HCT116 (cell line): ENCODE measurements at regions not wholly inside any gene's neighbourhood (a gene's known extent, or its start where the extent isn't known, plus 50 kb on each side); places are given as distances from the start of the nearest gene placed in this dataset.

Source experiments
- ATAC-seq: fragments of 200-7000 bp; cut with Tn5 transposase; 2 replicates; pipeline ENCODE4 v1.9.1; 2020; ENCODE audit warnings: mild to moderate bottlenecking, moderate library complexity
- BruUV-seq: library from RNA; stranded (reverse); fragments of 400-500 nt; replicated peaks from 2 replicates; lab custom pipeline; 2021; lab: Mats Ljungman, UMichigan
- CTCF ChIA-PET: fragments of 300-600 bp; sonication (Branson Sonifier 250); formaldehyde crosslinking; loops from one replicate; lab custom pipeline; 2021; ENCODE audit warnings: antibody characterized with exemption; lab: Charles Lee
- POLR2A ChIA-PET: fragments of 300-600, 350-600 bp; sonication (Branson Sonifier 250); formaldehyde crosslinking; loops from one replicate; lab custom pipeline; 2021; ENCODE audit warnings: antibody characterized with exemption; lab: Charles Lee
- RAD21 ChIA-PET, 2 experiments: fragments of 300-600 bp; sonication (Branson Sonifier 250); formaldehyde crosslinking; loops; one replicate each; lab custom pipeline; 2023; ENCODE audit warnings: low total read pairs in 2 of 2; ENCODE audit not compliant: uncharacterized antibody in 2 of 2, unreplicated experiment in 2 of 2, low non-redundant PET in 1 of 2; lab: Charles Lee
- DNase-seq: peaks from one replicate; pipeline ENCODE4 v3.0.0-alpha.2; 2010; ENCODE audit warnings: low read depth, low spot score
- H2AFZ ChIP-seq: fragments of 200-600 bp; shearing (Covaris generic), sonication (generic); 2 replicates; pipeline ENCODE4 v1.6.1; 2017; ENCODE audit warnings: low read depth, mixed run types, mixed read lengths, antibody characterized with exemption, low read length; ENCODE audit not compliant: poor library complexity, severe bottlenecking
- H3K27ac ChIP-seq: 2 replicates; pipeline ENCODE4 v1.5.1; 2012; ENCODE audit warnings: low read depth, low read length
- H3K27me3 ChIP-seq: fragments of 200-600 bp; sonication (generic); 2 replicates; pipeline ENCODE4 v1.6.1; 2016; ENCODE audit warnings: mixed run types, low read length, mixed read lengths; ENCODE audit not compliant: insufficient read depth
- H3K36me3 ChIP-seq, 2 experiments: fragments of 200-500 bp in 1 of 2; fragments of 200-600 bp in 1 of 2; sonication (Bioruptor generic) in 1 of 2; sonication (generic) in 1 of 2; 2 replicates each; pipeline versions ENCODE4 v1.5.1 to v1.6.1; 2014 to 2016; ENCODE audit warnings: low read length in 2 of 2, inconsistent platforms in 1 of 2, mixed read lengths in 1 of 2, mixed run types in 1 of 2; ENCODE audit not compliant: insufficient read depth in 2 of 2, control insufficient read depth in 1 of 2
- H3K4me1 ChIP-seq, 2 experiments: fragments of 200-600 bp in 1 of 2; sonication (generic) in 1 of 2; 2 replicates each; pipeline versions ENCODE4 v1.5.1 to v1.6.1; 2012 to 2017; ENCODE audit warnings: low read length in 2 of 2, inconsistent platforms in 1 of 2, mild to moderate bottlenecking in 1 of 2, mixed read lengths in 1 of 2, mixed run types in 1 of 2, moderate library complexity in 1 of 2; ENCODE audit not compliant: insufficient read depth in 2 of 2, control insufficient read depth in 1 of 2
- H3K4me2 ChIP-seq: fragments of 200-600 bp; sonication (generic); 2 replicates; pipeline ENCODE4 v1.6.1; 2017; ENCODE audit warnings: mixed run types, low read length, mixed read lengths
- H3K4me3 ChIP-seq, 2 experiments: fragments of 200-600 bp in 1 of 2; sonication (generic) in 1 of 2; replicated peaks in 1 of 2; 2 replicates each; pipeline ENCODE4 v1.5.1; 2011 to 2016; ENCODE audit warnings: low read length in 2 of 2, control low read depth in 1 of 2, low read depth in 1 of 2, mild to moderate bottlenecking in 1 of 2, mixed read lengths in 1 of 2, mixed run types in 1 of 2
- H3K79me2 ChIP-seq: fragments of 200-600 bp; sonication (generic); 2 replicates; pipeline ENCODE4 v1.6.1; 2017; ENCODE audit warnings: mild to moderate bottlenecking, mixed run types, low read length, moderate library complexity, mixed read lengths; ENCODE audit not compliant: insufficient read depth
- H3K9ac ChIP-seq: fragments of 200-600 bp; sonication (generic); 2 replicates; pipeline ENCODE4 v1.6.1; 2016; ENCODE audit warnings: low read length, mixed read lengths
- H3K9me2 ChIP-seq: fragments of 200-600 bp; sonication (generic), shearing (Covaris generic); 2 replicates; pipeline ENCODE4 v1.6.1; 2017; ENCODE audit warnings: mixed run types, mild to moderate bottlenecking, moderate library complexity; ENCODE audit not compliant: insufficient read depth
- H3K9me3 ChIP-seq, 2 experiments: fragments of 200-500 bp in 1 of 2; fragments of 200-600 bp in 1 of 2; sonication (Bioruptor generic) in 1 of 2; sonication (generic) in 1 of 2; 2 replicates each; pipeline ENCODE4 v1.6.1; 2014 to 2017; ENCODE audit warnings: low read length in 2 of 2, mixed read lengths in 2 of 2, inconsistent platforms in 1 of 2, low read depth in 1 of 2, mild to moderate bottlenecking in 1 of 2, mixed run types in 1 of 2, moderate library complexity in 1 of 2; ENCODE audit not compliant: control insufficient read depth in 1 of 2, insufficient read depth in 1 of 2
- H4K20me1 ChIP-seq: fragments of 200-600 bp; sonication (generic), shearing (Covaris generic); 2 replicates; pipeline ENCODE4 v1.6.1; 2017; ENCODE audit warnings: mixed run types, mild to moderate bottlenecking, moderate library complexity; ENCODE audit not compliant: insufficient read depth
- EGR1 ChIP-seq: IDR thresholded peaks from 2 replicates; pipeline ENCODE4 v1.6.1; 2012; ENCODE audit warnings: low read depth
- EZH2 ChIP-seq: fragments of 200-600 bp; sonication (generic); IDR thresholded peaks from 2 replicates; pipeline ENCODE4 v1.6.1; 2017; ENCODE audit warnings: antibody characterized with exemption, mixed run types
- EZH2phosphoT487 ChIP-seq: fragments of 200-600 bp; IDR thresholded peaks from 2 replicates; pipeline ENCODE4 v1.6.1; 2018; ENCODE audit warnings: antibody characterized with exemption, borderline replicate concordance
- FOSL1 ChIP-seq: IDR thresholded peaks from 2 replicates; pipeline ENCODE4 v1.6.1; 2012; ENCODE audit warnings: low read depth
- POLR2AphosphoS5 ChIP-seq: IDR thresholded peaks from 2 replicates; pipeline ENCODE4 v1.6.1; 2011; ENCODE audit warnings: mild to moderate bottlenecking, low read depth, low read length, moderate library complexity
- RAD21 ChIP-seq: IDR thresholded peaks from 2 replicates; pipeline ENCODE4 v1.6.1; 2012; ENCODE audit warnings: low read depth, mild to moderate bottlenecking
- SIN3A ChIP-seq: IDR thresholded peaks from 2 replicates; pipeline ENCODE4 v1.6.1; 2012; ENCODE audit warnings: low read depth
- SRF ChIP-seq: IDR thresholded peaks from 2 replicates; pipeline ENCODE4 v1.6.1; 2012; ENCODE audit warnings: low read depth
- TCF7L2 ChIP-seq: IDR thresholded peaks from 2 replicates; pipeline ENCODE4 v1.7.0; 2011; ENCODE audit warnings: borderline replicate concordance, inconsistent platforms; ENCODE audit not compliant: insufficient read depth, insufficient read length; ENCODE audit errors: extremely low read depth
- intact Hi-C: fragments of 100-400 bp; cut with micrococcal nuclease; formaldehyde crosslinking; loops from 2 replicates; pipeline ENCODE4 v1.10.0; 2022
- TF ChIP-seq, protein P1 (sequence below): IDR thresholded peaks from 2 replicates; pipeline ENCODE4 v1.6.1; 2012; ENCODE audit warnings: low read depth
- TF ChIP-seq, protein P2 (sequence below): IDR thresholded peaks from 2 replicates; pipeline ENCODE4 v1.6.1; 2011; ENCODE audit warnings: mild to moderate bottlenecking, low read length, moderate library complexity; ENCODE audit not compliant: insufficient replicate concordance; ENCODE audit errors: extremely low read depth
- TF ChIP-seq, protein P3 (sequence below): IDR thresholded peaks from 2 replicates; pipeline ENCODE4 v1.6.1; 2012

DNA sequence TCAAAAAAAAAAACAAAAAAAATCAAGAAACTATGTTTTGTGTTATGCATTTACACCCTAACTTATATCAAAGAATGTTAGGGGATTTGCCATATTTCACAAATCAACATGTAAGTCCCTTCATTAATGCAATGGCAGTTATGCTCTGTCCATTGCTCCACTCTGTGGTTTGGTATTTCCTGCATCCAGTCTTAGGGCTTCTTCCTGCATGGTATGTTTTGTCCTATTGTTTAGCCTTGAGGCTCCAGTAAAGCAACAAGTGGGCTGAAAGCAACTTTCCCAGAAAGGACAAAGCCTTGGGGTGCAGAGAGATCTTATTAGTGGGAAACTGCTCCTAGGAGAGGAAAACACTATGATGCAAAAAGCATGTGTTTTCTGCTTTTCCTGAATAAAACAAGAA lies 474.1 kb downstream of the IRS1 start:
- intact Hi-C loops, result no loop called here
- Histone ChIP-seq H3K79me2 (no peaks in the 10 kb centered on the region), H3K9me2 (no peaks in the 10 kb centered on the region), H2AFZ (no peak overlapping the region), H3K9me3 (no peaks in the 10 kb centered on the region), H3K27me3 (no peaks in the 10 kb centered on the region), H3K9ac (no peak overlapping the region), H3K4me1 (peaks cover 4 to 27% of the 10 kb centered on the region in 2 experiments; a peak in 3 of 4 replicates), H3K4me3 (no peak overlapping the region), H4K20me1 (no peaks in the 10 kb centered on the region), H3K4me2 (no peak overlapping the region), H3K27ac (no peak overlapping the region; the same call in 1 of the 2 replicates), H3K36me3 (no peaks in the 10 kb centered on the region; a peak in 1 of 4 replicates)
- DNase-seq (no peak), ATAC-seq (no peak)
- ChIA-PET RAD21 (no interaction called here), CTCF (no interaction called here), POLR2A (no interaction called here)
- BruUV-seq, result no TSS peak
- TF ChIP-seq SRF (no peak), EZH2 (no peak), RAD21 (no peak), POLR2AphosphoS5 (no peak), TCF7L2 (no peak), EZH2phosphoT487 (no peak), SIN3A (no peak), FOSL1 (no peak), EGR1 (no peak)
- TF ChIP-seq, protein P1, sequence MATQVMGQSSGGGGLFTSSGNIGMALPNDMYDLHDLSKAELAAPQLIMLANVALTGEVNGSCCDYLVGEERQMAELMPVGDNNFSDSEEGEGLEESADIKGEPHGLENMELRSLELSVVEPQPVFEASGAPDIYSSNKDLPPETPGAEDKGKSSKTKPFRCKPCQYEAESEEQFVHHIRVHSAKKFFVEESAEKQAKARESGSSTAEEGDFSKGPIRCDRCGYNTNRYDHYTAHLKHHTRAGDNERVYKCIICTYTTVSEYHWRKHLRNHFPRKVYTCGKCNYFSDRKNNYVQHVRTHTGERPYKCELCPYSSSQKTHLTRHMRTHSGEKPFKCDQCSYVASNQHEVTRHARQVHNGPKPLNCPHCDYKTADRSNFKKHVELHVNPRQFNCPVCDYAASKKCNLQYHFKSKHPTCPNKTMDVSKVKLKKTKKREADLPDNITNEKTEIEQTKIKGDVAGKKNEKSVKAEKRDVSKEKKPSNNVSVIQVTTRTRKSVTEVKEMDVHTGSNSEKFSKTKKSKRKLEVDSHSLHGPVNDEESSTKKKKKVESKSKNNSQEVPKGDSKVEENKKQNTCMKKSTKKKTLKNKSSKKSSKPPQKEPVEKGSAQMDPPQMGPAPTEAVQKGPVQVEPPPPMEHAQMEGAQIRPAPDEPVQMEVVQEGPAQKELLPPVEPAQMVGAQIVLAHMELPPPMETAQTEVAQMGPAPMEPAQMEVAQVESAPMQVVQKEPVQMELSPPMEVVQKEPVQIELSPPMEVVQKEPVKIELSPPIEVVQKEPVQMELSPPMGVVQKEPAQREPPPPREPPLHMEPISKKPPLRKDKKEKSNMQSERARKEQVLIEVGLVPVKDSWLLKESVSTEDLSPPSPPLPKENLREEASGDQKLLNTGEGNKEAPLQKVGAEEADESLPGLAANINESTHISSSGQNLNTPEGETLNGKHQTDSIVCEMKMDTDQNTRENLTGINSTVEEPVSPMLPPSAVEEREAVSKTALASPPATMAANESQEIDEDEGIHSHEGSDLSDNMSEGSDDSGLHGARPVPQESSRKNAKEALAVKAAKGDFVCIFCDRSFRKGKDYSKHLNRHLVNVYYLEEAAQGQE, result no peak
- TF ChIP-seq, protein P2, sequence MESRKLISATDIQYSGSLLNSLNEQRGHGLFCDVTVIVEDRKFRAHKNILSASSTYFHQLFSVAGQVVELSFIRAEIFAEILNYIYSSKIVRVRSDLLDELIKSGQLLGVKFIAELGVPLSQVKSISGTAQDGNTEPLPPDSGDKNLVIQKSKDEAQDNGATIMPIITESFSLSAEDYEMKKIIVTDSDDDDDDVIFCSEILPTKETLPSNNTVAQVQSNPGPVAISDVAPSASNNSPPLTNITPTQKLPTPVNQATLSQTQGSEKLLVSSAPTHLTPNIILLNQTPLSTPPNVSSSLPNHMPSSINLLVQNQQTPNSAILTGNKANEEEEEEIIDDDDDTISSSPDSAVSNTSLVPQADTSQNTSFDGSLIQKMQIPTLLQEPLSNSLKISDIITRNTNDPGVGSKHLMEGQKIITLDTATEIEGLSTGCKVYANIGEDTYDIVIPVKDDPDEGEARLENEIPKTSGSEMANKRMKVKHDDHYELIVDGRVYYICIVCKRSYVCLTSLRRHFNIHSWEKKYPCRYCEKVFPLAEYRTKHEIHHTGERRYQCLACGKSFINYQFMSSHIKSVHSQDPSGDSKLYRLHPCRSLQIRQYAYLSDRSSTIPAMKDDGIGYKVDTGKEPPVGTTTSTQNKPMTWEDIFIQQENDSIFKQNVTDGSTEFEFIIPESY, result no peak
- TF ChIP-seq, protein P3, sequence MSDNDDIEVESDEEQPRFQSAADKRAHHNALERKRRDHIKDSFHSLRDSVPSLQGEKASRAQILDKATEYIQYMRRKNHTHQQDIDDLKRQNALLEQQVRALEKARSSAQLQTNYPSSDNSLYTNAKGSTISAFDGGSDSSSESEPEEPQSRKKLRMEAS, result no peak
